Trophoblast cell (in vitro differentiated cells and primary cell): ENCODE measurements at regions not wholly inside any gene's neighbourhood (a gene's known extent, or its start where the extent isn't known, plus 50 kb on each side); places are given as distances from the start of the nearest gene placed in this dataset.
"Not testable (repeated sequence)": the region's sequence is repeated elsewhere in the genome, so short reads cannot be mapped to it uniquely, and the experiment has no call there.

ENCODE experiments used
- DNase-seq, 2 donors: peaks; one replicate each; pipeline ENCODE4 v3.0.0-alpha.2; 2016
- H2AFZ ChIP-seq: 2 replicates; pipeline ENCODE4 v1.6.1; 2013; ENCODE audit warnings: low read length, moderate library complexity, mild to moderate bottlenecking; ENCODE audit not compliant: insufficient read depth, poor library complexity
- H2AK5ac ChIP-seq: 2 replicates; pipeline ENCODE4 v1.6.1; 2013; ENCODE audit warnings: mild to moderate bottlenecking, low read length
- H2BK120ac ChIP-seq: 2 replicates; pipeline ENCODE4 v1.6.1; 2013; ENCODE audit warnings: low read length, mild to moderate bottlenecking, moderate library complexity; ENCODE audit not compliant: insufficient read depth, poor library complexity
- H2BK12ac ChIP-seq: 2 replicates; pipeline ENCODE4 v1.6.1; 2013; ENCODE audit warnings: mild to moderate bottlenecking, low read length, moderate library complexity
- H2BK5ac ChIP-seq: 2 replicates; pipeline ENCODE4 v1.6.1; 2013; ENCODE audit warnings: low read length, low read depth, moderate library complexity, mild to moderate bottlenecking; ENCODE audit not compliant: poor library complexity
- H3K14ac ChIP-seq: 2 replicates; pipeline ENCODE4 v1.6.1; 2013; ENCODE audit warnings: mild to moderate bottlenecking, low read length
- H3K18ac ChIP-seq: 2 replicates; pipeline ENCODE4 v1.6.1; 2013; ENCODE audit warnings: mild to moderate bottlenecking, low read length
- H3K23ac ChIP-seq: 2 replicates; pipeline ENCODE4 v1.6.1; 2013; ENCODE audit warnings: low read length
- H3K27ac ChIP-seq: 2 replicates; pipeline ENCODE4 v1.5.1; 2013; ENCODE audit warnings: low read depth, mild to moderate bottlenecking, inconsistent platforms, low read length, moderate library complexity
- H3K27me3 ChIP-seq: 2 replicates; pipeline ENCODE4 v1.6.1; 2013; ENCODE audit warnings: inconsistent platforms, mild to moderate bottlenecking, low read length, moderate library complexity; ENCODE audit not compliant: insufficient read depth
- H3K36me3 ChIP-seq, 2 experiments: 1 replicate in 1 of 2; 2 replicates in 1 of 2; pipeline ENCODE4 v1.6.1; 2013; ENCODE audit warnings: low read length in 2 of 2, mild to moderate bottlenecking in 2 of 2, moderate library complexity in 1 of 2; ENCODE audit not compliant: insufficient read depth in 2 of 2, control insufficient read depth in 1 of 2
- H3K4ac ChIP-seq: 2 replicates; pipeline ENCODE4 v1.6.1; 2013; ENCODE audit warnings: low read depth, mild to moderate bottlenecking, low read length, moderate library complexity
- H3K4me1 ChIP-seq, 2 experiments: 1 replicate in 1 of 2; 2 replicates in 1 of 2; pipeline ENCODE4 v1.6.1; 2013; ENCODE audit warnings: low read length in 2 of 2, mild to moderate bottlenecking in 2 of 2, moderate library complexity in 1 of 2; ENCODE audit not compliant: insufficient read depth in 2 of 2, control insufficient read depth in 1 of 2
- H3K4me2 ChIP-seq: 2 replicates; pipeline ENCODE4 v1.6.1; 2013; ENCODE audit warnings: inconsistent platforms, mild to moderate bottlenecking, low read length, moderate library complexity
- H3K4me3 ChIP-seq: 2 replicates; pipeline ENCODE4 v1.5.1; 2013; ENCODE audit warnings: mild to moderate bottlenecking, low read depth, low read length, inconsistent platforms
- H3K79me1 ChIP-seq: one replicate; pipeline ENCODE4 v1.6.1; 2013; ENCODE audit warnings: low read length
- H3K79me2 ChIP-seq: 2 replicates; pipeline ENCODE4 v1.6.1; 2013; ENCODE audit warnings: low read length, mild to moderate bottlenecking; ENCODE audit not compliant: control insufficient read depth, insufficient read depth, poor library complexity
- H3K9ac ChIP-seq: 2 replicates; pipeline ENCODE4 v1.6.1; 2013; ENCODE audit warnings: mild to moderate bottlenecking, low read length
- H3K9me3 ChIP-seq: 2 replicates; pipeline ENCODE4 v1.6.1; 2013; ENCODE audit warnings: low read depth, mild to moderate bottlenecking, control low read depth, inconsistent platforms, low read length; ENCODE audit not compliant: insufficient read depth
- H4K12ac ChIP-seq: 2 replicates; pipeline ENCODE4 v1.6.1; 2013; ENCODE audit warnings: low read depth, mild to moderate bottlenecking, low read length, moderate library complexity
- H4K8ac ChIP-seq: 2 replicates; pipeline ENCODE4 v1.6.1; 2013; ENCODE audit warnings: low read depth, mild to moderate bottlenecking, low read length, moderate library complexity
- H4K91ac ChIP-seq: one replicate; pipeline ENCODE4 v1.6.1; 2013; ENCODE audit warnings: low read depth, mild to moderate bottlenecking, low read length, moderate library complexity
- WGBS: extraction: QIAGEN DNeasy Blood & Tissue Kit; methylation state at CpG from one replicate; pipeline ENCODE4 v1.1.7; 2013; ENCODE audit warnings: missing lambda C conversion rate; ENCODE audit not compliant: insufficient read length, insufficient coverage; ENCODE audit errors: extremely low coverage; 5-methylcytosine and 5-hydroxymethylcytosine counted together

DNA sequence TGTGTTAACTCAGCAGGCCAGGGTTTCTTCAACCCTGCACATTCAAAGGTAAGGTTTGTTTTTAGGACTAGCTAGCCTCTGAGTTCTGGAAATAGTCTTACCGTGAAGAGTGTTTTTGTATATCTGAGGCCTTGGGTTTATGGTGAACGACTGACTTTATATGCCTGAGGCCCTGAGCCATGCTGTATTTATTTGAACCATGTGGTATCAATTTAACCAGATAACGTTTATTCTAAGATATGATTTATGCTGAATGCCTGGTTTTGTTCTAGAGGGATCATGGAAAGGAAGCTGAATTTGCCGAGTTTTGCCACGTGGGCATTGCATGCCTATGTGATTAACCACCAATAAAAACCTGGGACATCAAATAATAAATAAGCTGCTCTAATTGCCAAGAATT lies 607.2 kb upstream of the TPTE start:
- H3K79me2 ChIP-seq, H3K9me3 ChIP-seq, H4K12ac ChIP-seq, H3K27me3 ChIP-seq, H4K91ac ChIP-seq, H3K4ac ChIP-seq, H3K23ac ChIP-seq, H3K36me3 ChIP-seq, H2BK5ac ChIP-seq, H3K9ac ChIP-seq, H2BK12ac ChIP-seq, H4K8ac ChIP-seq, H2AK5ac ChIP-seq, H2AFZ ChIP-seq, H3K4me3 ChIP-seq, DNase-seq, H3K79me1 ChIP-seq, H3K14ac ChIP-seq, H3K4me2 ChIP-seq, H2BK120ac ChIP-seq, H3K27ac ChIP-seq, H3K18ac ChIP-seq, H3K4me1 ChIP-seq: not testable (repeated sequence)
- WGBS = no CpG with 5 or more reads among the region's 5 CpGs

DNA sequence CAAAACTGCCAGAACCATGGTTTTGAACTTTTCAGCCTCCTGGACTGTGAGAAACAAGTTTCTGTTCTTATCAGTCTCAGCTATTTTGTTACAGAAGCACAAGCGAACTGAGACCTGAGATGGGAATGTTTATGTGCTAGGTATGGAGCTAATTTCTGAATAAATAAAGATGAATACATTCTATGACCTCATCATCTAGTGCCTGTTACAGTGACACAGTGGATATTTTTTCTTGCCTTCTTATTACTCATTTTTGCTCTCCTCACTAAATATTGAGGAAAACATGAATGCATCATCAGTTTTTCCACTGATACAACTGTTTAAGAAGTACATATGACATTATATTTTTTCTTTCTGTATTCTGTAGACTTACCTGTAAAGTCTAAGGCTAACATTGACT lies 601.9 kb upstream of the TPTE start:
- not testable (repeated sequence) for H3K79me1 ChIP-seq, H2BK120ac ChIP-seq, H3K4me3 ChIP-seq, H3K14ac ChIP-seq, DNase-seq, H4K12ac ChIP-seq, H2BK12ac ChIP-seq, H3K9me3 ChIP-seq, H3K27me3 ChIP-seq, H2AFZ ChIP-seq, H3K4ac ChIP-seq, H3K27ac ChIP-seq, H2BK5ac ChIP-seq, H2AK5ac ChIP-seq, H3K4me1 ChIP-seq, H3K79me2 ChIP-seq, H4K91ac ChIP-seq, H3K4me2 ChIP-seq, H3K9ac ChIP-seq, H4K8ac ChIP-seq, H3K23ac ChIP-seq, H3K36me3 ChIP-seq, H3K18ac ChIP-seq
- no CpG with 5 or more reads among the region's 1 CpG for WGBS

DNA sequence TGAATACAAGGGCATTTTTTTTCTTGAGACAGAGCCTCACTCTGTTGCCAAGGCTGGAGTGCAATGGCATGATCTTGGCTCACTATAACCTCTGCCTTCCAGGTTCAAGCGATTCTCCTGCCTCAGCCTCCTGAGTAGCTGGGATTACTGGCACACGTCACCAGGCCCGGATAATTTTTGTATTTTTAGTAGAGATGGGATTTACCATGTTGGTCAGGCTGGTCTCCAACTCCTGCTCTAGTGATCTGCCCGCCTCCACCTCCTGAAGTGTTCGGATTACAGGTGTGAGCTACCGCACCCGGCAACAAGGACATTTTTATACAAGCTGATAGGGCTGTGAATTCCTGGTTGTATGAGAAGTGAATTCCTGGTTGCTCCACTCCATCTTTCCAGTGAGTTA lies 577.7 kb upstream of the TPTE start:
- H3K36me3 ChIP-seq, H2BK120ac ChIP-seq: not testable (repeated sequence)

DNA sequence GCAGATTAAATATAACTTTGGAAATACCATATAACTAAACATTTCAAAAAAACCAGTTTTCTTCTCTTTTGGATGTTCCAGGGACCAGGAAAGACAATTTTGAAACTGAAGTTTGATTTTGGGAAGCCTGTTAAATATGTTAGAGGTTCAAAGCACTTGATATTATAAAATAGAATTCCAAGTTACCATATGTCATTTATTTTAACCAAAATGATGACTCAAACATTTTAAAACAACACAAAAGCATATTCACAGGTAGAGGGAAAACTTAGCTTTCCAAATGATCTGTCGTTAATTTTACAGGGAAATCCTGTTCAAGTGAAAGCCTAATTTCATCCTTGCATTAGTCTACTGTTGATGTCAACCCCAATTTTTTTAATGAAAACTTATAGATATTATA lies 575.3 kb upstream of the TPTE start:
- not testable (repeated sequence) for H3K4ac ChIP-seq, H3K4me1 ChIP-seq, H2BK120ac ChIP-seq, H2AFZ ChIP-seq, H3K36me3 ChIP-seq, H3K14ac ChIP-seq, H2BK12ac ChIP-seq, H3K18ac ChIP-seq, H2BK5ac ChIP-seq, H3K23ac ChIP-seq, H3K4me2 ChIP-seq, H4K12ac ChIP-seq, H3K9ac ChIP-seq, H4K91ac ChIP-seq, H3K27me3 ChIP-seq, H3K9me3 ChIP-seq, H2AK5ac ChIP-seq, H4K8ac ChIP-seq, H3K27ac ChIP-seq, DNase-seq, H3K4me3 ChIP-seq, H3K79me2 ChIP-seq, H3K79me1 ChIP-seq
- WGBS = no CpG with 5 or more reads among the region's 1 CpG

More for the DNA sequence above, 577.7 kb upstream of the TPTE start:
- WGBS = no CpG with 5 or more reads among the region's 7 CpGs
- not testable (repeated sequence) for H2AK5ac ChIP-seq, H4K8ac ChIP-seq, H3K23ac ChIP-seq, H4K91ac ChIP-seq, H2BK12ac ChIP-seq, H3K79me2 ChIP-seq, H2BK5ac ChIP-seq, DNase-seq, H3K18ac ChIP-seq, H3K4ac ChIP-seq, H3K4me2 ChIP-seq, H3K9me3 ChIP-seq, H4K12ac ChIP-seq, H2AFZ ChIP-seq, H3K27ac ChIP-seq, H3K27me3 ChIP-seq, H3K14ac ChIP-seq, H3K79me1 ChIP-seq, H3K4me1 ChIP-seq, H3K4me3 ChIP-seq, H3K9ac ChIP-seq
